Progenitor cell of endocrine pancreas (in vitro differentiated cells): ENCODE measurements at regions not wholly inside any gene's neighbourhood (a gene's known extent, or its start where the extent isn't known, plus 50 kb on each side); places are given as distances from the start of the nearest gene placed in this dataset.
A peak's percentile ranks its signal among the peaks of the same experiment; 100 is the strongest.

ENCODE experiments used
- DNase-seq: peaks from one replicate; pipeline ENCODE4 v3.0.0; 2021; ENCODE audit warnings: low spot score; ENCODE audit not compliant: unreplicated experiment
- H3K27ac Mint-ChIP-seq: 2 replicates; pipeline ENCODE4 v1.8.0; 2021; ENCODE audit warnings: mild to moderate bottlenecking, moderate library complexity, mixed read lengths
- H3K27me3 Mint-ChIP-seq: 2 replicates; pipeline ENCODE4 v1.8.0; 2021; ENCODE audit warnings: mixed read lengths
- H3K36me3 Mint-ChIP-seq: 2 replicates; pipeline ENCODE4 v1.8.0; 2022; ENCODE audit warnings: mixed read lengths; ENCODE audit not compliant: insufficient read depth
- H3K4me1 Mint-ChIP-seq: 2 replicates; pipeline ENCODE4 v1.8.0; 2021; ENCODE audit warnings: low read depth, mixed read lengths
- H3K4me3 Mint-ChIP-seq: 2 replicates; pipeline ENCODE4 v1.8.0; 2021; ENCODE audit warnings: low read depth, mild to moderate bottlenecking, moderate library complexity, mixed read lengths
- H3K9me3 Mint-ChIP-seq: 2 replicates; pipeline ENCODE4 v1.8.0; 2021; ENCODE audit warnings: low read depth, mixed read lengths
- CTCF ChIP-seq: fragments of 200-600 bp; sonication (generic); IDR thresholded peaks from one replicate; pipeline ENCODE4 v1.5.0; 2021; ENCODE audit warnings: antibody characterized with exemption, mild to moderate bottlenecking; ENCODE audit not compliant: unreplicated experiment

DNA sequence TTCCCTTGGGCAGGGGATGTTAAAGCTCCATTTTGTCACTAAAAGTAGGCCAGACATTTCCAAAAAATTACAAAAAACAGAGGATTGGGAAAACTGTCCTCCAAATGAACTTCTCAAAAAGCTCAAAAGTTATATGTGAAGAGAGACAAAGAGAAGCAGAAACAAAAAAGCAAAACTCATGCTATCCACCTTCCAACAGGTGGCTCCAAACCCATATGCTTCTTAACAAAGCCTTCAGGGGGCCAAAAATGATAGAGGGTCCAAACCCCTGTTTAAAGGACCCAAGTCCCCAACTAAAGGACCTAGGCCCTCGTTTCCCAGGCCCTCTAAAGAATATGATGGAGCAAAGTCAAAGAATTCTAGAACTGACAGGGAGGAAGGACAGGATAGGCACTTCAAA lies 146.7 kb downstream of the AASDHPPT start:
- peaks cover 55% of the 10 kb centered on the region for H3K9me3 Mint-ChIP-seq

GRCh38 chr11:106228996-106229395 lies 151.5 kb downstream of the AASDHPPT start:
- no peak for TF ChIP-seq CTCF

More for the DNA sequence above, 146.7 kb downstream of the AASDHPPT start:
- Mint-ChIP-seq H3K27ac (no peak overlapping the region), H3K36me3 (peaks cover 44% of the 10 kb centered on the region), H3K4me3 (no peak overlapping the region), H3K27me3 (no peaks in the 10 kb centered on the region), H3K4me1 (no peaks in the 10 kb centered on the region)
- no peak for DNase-seq
- TF ChIP-seq CTCF = no peak

GRCh38 chr11:106231591-106231990 lies 154.1 kb downstream of the AASDHPPT start:
- H3K4me3 Mint-ChIP-seq = no peak overlapping the region
- H3K36me3 Mint-ChIP-seq = peaks cover 29% of the 10 kb centered on the region
- H3K27ac Mint-ChIP-seq = no peak overlapping the region
- peak; percentile 7 for TF ChIP-seq CTCF
- peaks cover 41% of the 10 kb centered on the region for H3K9me3 Mint-ChIP-seq
- no peak for DNase-seq
- peaks cover 2% of the 10 kb centered on the region for H3K4me1 Mint-ChIP-seq
- H3K27me3 Mint-ChIP-seq = no peaks in the 10 kb centered on the region

More at GRCh38 chr11:106228996-106229395, 151.5 kb downstream of the AASDHPPT start:
- Mint-ChIP-seq H3K4me1 (no peaks in the 10 kb centered on the region), H3K4me3 (no peak overlapping the region), H3K27ac (no peak overlapping the region), H3K36me3 (peaks cover 40% of the 10 kb centered on the region), H3K9me3 (peaks cover 57% of the 10 kb centered on the region), H3K27me3 (no peaks in the 10 kb centered on the region)
- no peak for DNase-seq

DNA sequence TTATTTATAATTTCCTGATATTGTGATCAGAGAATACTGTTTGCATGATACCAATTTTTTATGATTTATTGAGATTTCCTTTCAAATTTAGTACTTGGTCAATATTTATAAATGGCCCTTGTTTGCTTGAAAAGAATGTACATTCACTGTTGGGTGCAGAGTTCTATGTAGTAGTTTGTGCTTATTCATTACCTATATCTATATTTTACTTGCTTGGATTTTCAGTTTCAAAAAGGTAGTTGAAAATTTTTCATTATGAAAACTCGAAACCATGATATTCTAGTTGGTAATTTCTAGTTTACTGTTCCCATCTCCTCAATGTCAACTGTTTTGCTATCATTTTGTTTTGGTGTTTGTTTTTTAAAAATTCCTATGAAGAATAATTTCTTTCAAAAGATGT lies 155.7 kb downstream of the AASDHPPT start:
- peaks cover 26% of the 10 kb centered on the region for H3K36me3 Mint-ChIP-seq
- no peak for DNase-seq
- H3K9me3 Mint-ChIP-seq = peaks cover 42% of the 10 kb centered on the region
- no peak overlapping the region for H3K27ac Mint-ChIP-seq
- no peak for TF ChIP-seq CTCF
- no peaks in the 10 kb centered on the region for H3K27me3 Mint-ChIP-seq
- H3K4me3 Mint-ChIP-seq = no peak overlapping the region
- H3K4me1 Mint-ChIP-seq = peaks cover 4% of the 10 kb centered on the region

DNA sequence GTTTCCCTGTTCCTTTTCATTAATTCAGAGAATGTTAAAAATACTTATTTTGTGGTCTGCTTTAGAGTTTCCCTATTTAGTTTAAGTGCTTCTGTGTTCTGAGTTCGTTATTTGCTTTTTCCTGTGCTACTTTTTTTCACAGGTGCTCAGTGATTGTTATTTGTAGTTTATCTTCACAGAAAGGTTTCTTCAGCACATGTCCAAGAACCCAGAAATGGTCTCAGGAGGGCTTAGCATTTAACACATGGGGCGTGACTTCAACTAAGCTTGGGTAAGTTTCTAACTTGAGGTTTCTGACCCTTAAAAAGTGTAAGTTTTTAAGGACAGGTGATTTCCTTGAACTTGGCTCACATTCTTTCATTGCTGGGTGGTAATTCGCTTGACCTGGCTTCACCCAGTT lies 157.3 kb downstream of the AASDHPPT start:
- no peak for DNase-seq
- Mint-ChIP-seq H3K36me3 (peaks cover 18% of the 10 kb centered on the region), H3K27ac (peak overlapping the region; percentile 25), H3K9me3 (peaks cover 31% of the 10 kb centered on the region), H3K4me3 (no peak overlapping the region), H3K4me1 (peaks cover 9% of the 10 kb centered on the region), H3K27me3 (no peaks in the 10 kb centered on the region)
- no peak for TF ChIP-seq CTCF
